ENCODE measurements at regions not wholly inside any gene's neighbourhood (a gene's known extent, or its start where the extent isn't known, plus 50 kb on each side); places are given as distances from the start of the nearest gene placed in this dataset.

- H3K4me3 ChIP-seq (ENCODE audit: low read depth, low read length), result no peak overlapping the region
- TF ChIP-seq MYC (IDR thresholded peaks at IDR 0.05; ENCODE audit: low read depth, low read length), result no peak
- TF ChIP-seq POLR2A (IDR thresholded peaks at IDR 0.05; ENCODE audit: extremely low read depth, insufficient read length), result no peak
- TF ChIP-seq CTCF (IDR thresholded peaks at IDR 0.05; ENCODE audit: low read depth, low read length), result no peak
- TF ChIP-seq MAX (IDR thresholded peaks at IDR 0.05; ENCODE audit: low read depth, low read length), result no peak
- no peak for DNase-seq (ENCODE audit: low read depth)
These were observed 253.2 kb downstream of the ZPLD1 start for GRCh38 chr3:102687851-102688555.

- no peak for TF ChIP-seq CTCF (IDR thresholded peaks at IDR 0.05; ENCODE audit: low read depth, low read length)
- TF ChIP-seq POLR2A (IDR thresholded peaks at IDR 0.05; ENCODE audit: extremely low read depth, insufficient read length), result no peak
- TF ChIP-seq MYC (IDR thresholded peaks at IDR 0.05; ENCODE audit: low read depth, low read length), result no peak
- no peak for TF ChIP-seq MAX (IDR thresholded peaks at IDR 0.05; ENCODE audit: low read depth, low read length)
- DNase-seq (ENCODE audit: low read depth), result no peak
- H3K4me3 ChIP-seq (ENCODE audit: low read depth, low read length), result no peak overlapping the region
These were observed 253.7 kb downstream of the ZPLD1 start for GRCh38 chr3:102688556-102688930.

GRCh38 chr3:102691507-102691906 lies 256.7 kb downstream of the ZPLD1 start:
- TF ChIP-seq CTCF (IDR thresholded peaks at IDR 0.05; ENCODE audit: low read depth, low read length), result no peak
- TF ChIP-seq POLR2A (IDR thresholded peaks at IDR 0.05; ENCODE audit: extremely low read depth, insufficient read length), result no peak
- no peak for TF ChIP-seq MAX (IDR thresholded peaks at IDR 0.05; ENCODE audit: low read depth, low read length)
- no peak for TF ChIP-seq MYC (IDR thresholded peaks at IDR 0.05; ENCODE audit: low read depth, low read length)
- no peak overlapping the region for H3K4me3 ChIP-seq (ENCODE audit: low read depth, low read length)
- no peak for DNase-seq (ENCODE audit: low read depth)

GRCh38 chr3:102699104-102699818 lies 264.4 kb downstream of the ZPLD1 start:
- H3K4me3 ChIP-seq (ENCODE audit: low read depth, low read length), result no peak overlapping the region
- no peak for DNase-seq (ENCODE audit: low read depth)
- no peak for TF ChIP-seq CTCF (IDR thresholded peaks at IDR 0.05; ENCODE audit: low read depth, low read length)
- no peak for TF ChIP-seq POLR2A (IDR thresholded peaks at IDR 0.05; ENCODE audit: extremely low read depth, insufficient read length)
- TF ChIP-seq MYC (IDR thresholded peaks at IDR 0.05; ENCODE audit: low read depth, low read length), result no peak
- TF ChIP-seq MAX (IDR thresholded peaks at IDR 0.05; ENCODE audit: low read depth, low read length), result no peak

GRCh38 chr3:102699819-102700140 lies 265.0 kb downstream of the ZPLD1 start:
- no peak for DNase-seq (ENCODE audit: low read depth)
- no peak for TF ChIP-seq MYC (IDR thresholded peaks at IDR 0.05; ENCODE audit: low read depth, low read length)
- TF ChIP-seq MAX (IDR thresholded peaks at IDR 0.05; ENCODE audit: low read depth, low read length), result no peak
- TF ChIP-seq POLR2A (IDR thresholded peaks at IDR 0.05; ENCODE audit: extremely low read depth, insufficient read length), result no peak
- no peak for TF ChIP-seq CTCF (IDR thresholded peaks at IDR 0.05; ENCODE audit: low read depth, low read length)
- H3K4me3 ChIP-seq (ENCODE audit: low read depth, low read length), result no peak overlapping the region

Measured in NB4 (cell line).